Mesothelial cell of epicardium (in vitro differentiated cells): ENCODE measurements at regions not wholly inside any gene's neighbourhood (a gene's known extent, or its start where the extent isn't known, plus 50 kb on each side); places are given as distances from the start of the nearest gene placed in this dataset.
"Not testable (repeated sequence)": the region's sequence is repeated elsewhere in the genome, so short reads cannot be mapped to it uniquely, and the experiment has no call there.

Source experiments
- DNase-seq, 2 experiments: peaks; one replicate each; pipeline ENCODE4 v3.0.0; 2021; ENCODE audit warnings: low spot score in 2 of 2; ENCODE audit not compliant: unreplicated experiment in 2 of 2
- H3K27ac Mint-ChIP-seq: 2 replicates; pipeline ENCODE4 v1.8.0; 2021; ENCODE audit warnings: mixed read lengths
- H3K27me3 Mint-ChIP-seq: 2 replicates; pipeline ENCODE4 v1.8.0; 2021; ENCODE audit warnings: low read depth, mixed read lengths
- H3K36me3 Mint-ChIP-seq: 2 replicates; pipeline ENCODE4 v1.8.0; 2021; ENCODE audit warnings: mixed read lengths
- H3K4me1 Mint-ChIP-seq: 2 replicates; pipeline ENCODE4 v1.8.0; 2021; ENCODE audit warnings: mixed read lengths
- H3K4me3 Mint-ChIP-seq: 2 replicates; pipeline ENCODE4 v1.8.0; 2021; ENCODE audit warnings: mild to moderate bottlenecking, moderate library complexity, mixed read lengths
- H3K9me3 Mint-ChIP-seq: 2 replicates; pipeline ENCODE4 v1.8.0; 2021; ENCODE audit warnings: mixed read lengths
- CTCF ChIP-seq: fragments of 200-600 bp; sonication (generic); IDR thresholded peaks from one replicate; pipeline ENCODE4 v1.5.0; 2021; ENCODE audit warnings: antibody characterized with exemption; ENCODE audit not compliant: unreplicated experiment

- peaks cover under 1% of the 10 kb centered on the region for H3K9me3 Mint-ChIP-seq
- TF ChIP-seq CTCF: no peak
- no peaks in the 10 kb centered on the region for H3K36me3 Mint-ChIP-seq
- no peak overlapping the region for H3K27ac Mint-ChIP-seq
- DNase-seq: no peak
- peaks cover 8% of the 10 kb centered on the region for H3K4me1 Mint-ChIP-seq
- no peaks in the 10 kb centered on the region for H3K27me3 Mint-ChIP-seq
- no peak overlapping the region for H3K4me3 Mint-ChIP-seq
Measured at GRCh38 chr4:114320126-114320525, 278.5 kb upstream of the UGT8 start.

- Mint-ChIP-seq H3K4me1 (peaks cover 12% of the 10 kb centered on the region), H3K27ac (no peak overlapping the region), H3K27me3 (no peaks in the 10 kb centered on the region), H3K4me3 (no peak overlapping the region), H3K9me3 (no peaks in the 10 kb centered on the region), H3K36me3 (no peaks in the 10 kb centered on the region)
- TF ChIP-seq CTCF: no peak
- no peak for DNase-seq
Measured at GRCh38 chr4:114321366-114321765, 277.2 kb upstream of the UGT8 start.

- DNase-seq: no peak
- TF ChIP-seq CTCF: no peak
Measured at GRCh38 chr4:114323841-114324240, 274.8 kb upstream of the UGT8 start.

GRCh38 chr4:114326358-114326757 lies 272.2 kb upstream of the UGT8 start:
- Mint-ChIP-seq H3K9me3 (peaks cover 5% of the 10 kb centered on the region), H3K27ac (no peak overlapping the region), H3K27me3 (no peaks in the 10 kb centered on the region), H3K4me1 (peaks cover 5% of the 10 kb centered on the region), H3K36me3 (no peaks in the 10 kb centered on the region), H3K4me3 (no peak overlapping the region)
- no peak for DNase-seq
- no peak for TF ChIP-seq CTCF

More at GRCh38 chr4:114323841-114324240, 274.8 kb upstream of the UGT8 start:
- Mint-ChIP-seq H3K27ac (no peak overlapping the region), H3K27me3 (no peaks in the 10 kb centered on the region), H3K9me3 (no peaks in the 10 kb centered on the region), H3K4me3 (no peak overlapping the region), H3K4me1 (peaks cover 5% of the 10 kb centered on the region), H3K36me3 (no peaks in the 10 kb centered on the region)

- H3K36me3 Mint-ChIP-seq: no peaks in the 10 kb centered on the region
- peaks cover 5% of the 10 kb centered on the region for H3K9me3 Mint-ChIP-seq
- no peak for TF ChIP-seq CTCF
- H3K27me3 Mint-ChIP-seq: no peaks in the 10 kb centered on the region
- H3K4me1 Mint-ChIP-seq: peaks cover 9% of the 10 kb centered on the region
- no peak for DNase-seq
- H3K27ac Mint-ChIP-seq: no peak overlapping the region
- no peak overlapping the region for H3K4me3 Mint-ChIP-seq
Measured at GRCh38 chr4:114332119-114332518, 266.5 kb upstream of the UGT8 start.

- H3K4me3 Mint-ChIP-seq, H3K36me3 Mint-ChIP-seq, DNase-seq, H3K27me3 Mint-ChIP-seq, H3K27ac Mint-ChIP-seq, H3K9me3 Mint-ChIP-seq, H3K4me1 Mint-ChIP-seq: not testable (repeated sequence)
Measured at GRCh38 chr4:114334363-114334762, 264.2 kb upstream of the UGT8 start.
